ENCODE measurements at regions not wholly inside any gene's neighbourhood (a gene's known extent, or its start where the extent isn't known, plus 50 kb on each side); places are given as distances from the start of the nearest gene placed in this dataset.

GRCh38 chrX:120769576-120770341 is 105.9 kb downstream of the CT47B1 start:
- no peak overlapping the region for H3K4me3 ChIP-seq (ENCODE audit: low read depth, low read length)
- TF ChIP-seq, protein P1, sequence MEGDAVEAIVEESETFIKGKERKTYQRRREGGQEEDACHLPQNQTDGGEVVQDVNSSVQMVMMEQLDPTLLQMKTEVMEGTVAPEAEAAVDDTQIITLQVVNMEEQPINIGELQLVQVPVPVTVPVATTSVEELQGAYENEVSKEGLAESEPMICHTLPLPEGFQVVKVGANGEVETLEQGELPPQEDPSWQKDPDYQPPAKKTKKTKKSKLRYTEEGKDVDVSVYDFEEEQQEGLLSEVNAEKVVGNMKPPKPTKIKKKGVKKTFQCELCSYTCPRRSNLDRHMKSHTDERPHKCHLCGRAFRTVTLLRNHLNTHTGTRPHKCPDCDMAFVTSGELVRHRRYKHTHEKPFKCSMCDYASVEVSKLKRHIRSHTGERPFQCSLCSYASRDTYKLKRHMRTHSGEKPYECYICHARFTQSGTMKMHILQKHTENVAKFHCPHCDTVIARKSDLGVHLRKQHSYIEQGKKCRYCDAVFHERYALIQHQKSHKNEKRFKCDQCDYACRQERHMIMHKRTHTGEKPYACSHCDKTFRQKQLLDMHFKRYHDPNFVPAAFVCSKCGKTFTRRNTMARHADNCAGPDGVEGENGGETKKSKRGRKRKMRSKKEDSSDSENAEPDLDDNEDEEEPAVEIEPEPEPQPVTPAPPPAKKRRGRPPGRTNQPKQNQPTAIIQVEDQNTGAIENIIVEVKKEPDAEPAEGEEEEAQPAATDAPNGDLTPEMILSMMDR (IDR thresholded peaks at IDR 0.05; ENCODE audit: low read depth, low read length, missing control alignments) = peak; percentile 42
- no peak for DNase-seq (ENCODE audit: low read depth)

GRCh38 chrX:120768681-120769080 is 107.0 kb downstream of the CT47B1 start:
- TF ChIP-seq, protein P1 (IDR thresholded peaks at IDR 0.05; ENCODE audit: low read depth, low read length, missing control alignments) = no peak
- DNase-seq (ENCODE audit: low read depth) = no peak
- H3K4me3 ChIP-seq (ENCODE audit: low read depth, low read length) = no peak overlapping the region

GRCh38 chrX:120768254-120768653 is 107.4 kb downstream of the CT47B1 start:
- TF ChIP-seq, protein P1 (IDR thresholded peaks at IDR 0.05; ENCODE audit: low read depth, low read length, missing control alignments) = no peak
- DNase-seq (ENCODE audit: low read depth) = no peak
- H3K4me3 ChIP-seq (ENCODE audit: low read depth, low read length) = no peak overlapping the region

DNA sequence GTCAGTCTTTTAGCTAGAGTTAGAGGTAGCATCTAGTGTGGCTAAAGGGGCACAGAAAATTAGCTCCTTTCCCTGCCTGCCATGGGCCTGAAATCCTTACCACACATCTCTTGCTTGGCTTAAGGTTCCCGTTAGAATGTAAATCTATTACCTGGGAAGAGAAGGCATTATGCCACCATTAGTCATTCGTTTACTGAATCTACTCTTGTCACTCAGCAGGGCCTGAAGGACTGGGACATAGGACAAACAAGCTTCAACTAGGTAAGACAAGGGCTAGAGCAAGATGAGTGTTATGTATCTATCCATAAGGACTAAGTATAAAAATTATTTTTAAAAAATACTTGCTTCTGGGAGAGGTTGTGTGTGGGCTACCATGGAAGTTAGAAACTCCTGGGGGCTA is 112.4 kb downstream of the CT47B1 start:
- TF ChIP-seq, protein P1 (IDR thresholded peaks at IDR 0.05; ENCODE audit: low read depth, low read length, missing control alignments) = no peak
- no peak overlapping the region for H3K4me3 ChIP-seq (ENCODE audit: low read depth, low read length)
- no peak for DNase-seq (ENCODE audit: low read depth)

GRCh38 chrX:120761810-120762209 is 113.9 kb downstream of the CT47B1 start:
- TF ChIP-seq, protein P1 (IDR thresholded peaks at IDR 0.05; ENCODE audit: low read depth, low read length, missing control alignments) = no peak
- no peak overlapping the region for H3K4me3 ChIP-seq (ENCODE audit: low read depth, low read length)
- no peak for DNase-seq (ENCODE audit: low read depth)

DNA sequence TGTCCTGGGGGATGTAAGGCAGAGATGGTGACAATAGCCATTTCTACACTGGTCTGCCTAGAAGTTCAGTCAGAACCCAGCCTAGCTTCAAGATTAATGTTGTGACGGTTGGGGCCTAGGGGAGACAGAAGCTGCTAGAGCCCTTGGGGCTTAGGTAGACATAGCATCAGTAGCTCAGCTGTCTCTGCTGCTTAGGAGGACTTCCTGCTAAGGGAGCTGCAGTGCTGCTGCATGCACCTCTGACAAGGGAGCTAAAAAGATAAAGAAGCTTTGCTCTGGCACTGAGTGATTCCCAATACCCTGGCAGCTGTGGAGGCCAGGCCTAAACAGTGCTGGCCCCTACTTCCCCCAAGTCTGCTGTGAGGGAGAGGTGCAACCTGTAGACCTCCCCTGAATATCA is 116.0 kb downstream of the CT47B1 start:
- no peak overlapping the region for H3K4me3 ChIP-seq (ENCODE audit: low read depth, low read length)
- no peak for DNase-seq (ENCODE audit: low read depth)
- TF ChIP-seq, protein P1 (IDR thresholded peaks at IDR 0.05; ENCODE audit: low read depth, low read length, missing control alignments) = no peak
